Lung (tissue), 11 donors: ENCODE measurements at regions not wholly inside any gene's neighbourhood (a gene's known extent, or its start where the extent isn't known, plus 50 kb on each side); places are given as distances from the start of the nearest gene placed in this dataset.

Experiments
- ATAC-seq: fragments of 200-7000 bp; cut with Tn5 transposase; one replicate; pipeline ENCODE4 v1.9.1; 2020; ENCODE audit warnings: moderate number of reproducible peaks; ENCODE audit not compliant: insufficient read depth, low FRiP score
- DNase-seq, 3 donors: peaks; one replicate each; pipeline ENCODE4 v3.0.0-alpha.2; 2013 to 2017
- H3K27ac ChIP-seq, 2 donors: one replicate each; pipeline ENCODE4 v1.5.1; 2013; ENCODE audit warnings: mild to moderate bottlenecking in 2 of 2, moderate library complexity in 2 of 2, control low read depth in 1 of 2, inconsistent platforms in 1 of 2, low read depth in 1 of 2, low read length in 1 of 2
- H3K27me3 ChIP-seq, 3 donors: one replicate each; pipeline ENCODE4 v1.5.1; 2013; ENCODE audit warnings: low read length in 2 of 3; ENCODE audit not compliant: control insufficient read depth in 3 of 3, insufficient read depth in 3 of 3
- H3K36me3 ChIP-seq, 4 donors: one replicate each; pipeline ENCODE4 v1.5.1; 2013; ENCODE audit warnings: low read length in 4 of 4, mild to moderate bottlenecking in 1 of 4, moderate library complexity in 1 of 4; ENCODE audit not compliant: control insufficient read depth in 4 of 4, insufficient read depth in 4 of 4
- H3K4me1 ChIP-seq, 5 donors: one replicate each; pipeline ENCODE4 v1.5.1; 2013; ENCODE audit warnings: low read length in 5 of 5, mild to moderate bottlenecking in 2 of 5, moderate library complexity in 1 of 5; ENCODE audit not compliant: control insufficient read depth in 5 of 5, insufficient read depth in 5 of 5
- H3K4me3 ChIP-seq: one replicate; pipeline ENCODE4 v1.5.1; 2013; ENCODE audit warnings: mild to moderate bottlenecking, control low read depth, moderate library complexity
- H3K9ac ChIP-seq, 2 donors: one replicate each; pipeline ENCODE4 v1.5.1; 2013; ENCODE audit warnings: low read length in 2 of 2, control low read depth in 1 of 2; ENCODE audit not compliant: insufficient read depth in 1 of 2
- H3K9me3 ChIP-seq, 4 donors: one replicate each; pipeline ENCODE4 v1.5.1; 2013; ENCODE audit warnings: low read length in 3 of 4, mild to moderate bottlenecking in 1 of 4, moderate library complexity in 1 of 4; ENCODE audit not compliant: control insufficient read depth in 4 of 4, insufficient read depth in 3 of 4
- CTCF ChIP-seq: IDR thresholded peaks from 2 replicates; pipeline ENCODE4 v1.5.1; 2012; ENCODE audit warnings: mild to moderate bottlenecking; ENCODE audit errors: control extremely low read depth, extremely low read depth
- WGBS, 2 donors: extraction: QIAGEN DNeasy Blood & Tissue Kit; methylation state at CpG; one replicate each; pipeline ENCODE4 v1.1.7; 2013; 5-methylcytosine and 5-hydroxymethylcytosine counted together
- donor health status: control.
- donor health status: control.
- donor health status: Bipolar disorder and iron deficiency.
- donor health status: healthy.
- donor health status: DM: yes; HTN: yes; CAD: no.

- peaks cover 0 to 2% (median 0%) of the 10 kb centered on the region in 5 donors for H3K4me1 ChIP-seq
- no peak overlapping the region for H3K9ac ChIP-seq
- no peak for TF ChIP-seq CTCF
- DNase-seq (no peak), ATAC-seq (no peak)
- 74 to 86% methylated on average over 3 of the region's 3 CpGs for WGBS, 2 donors
- no peak overlapping the region for H3K4me3 ChIP-seq
- no peaks in the 10 kb centered on the region for H3K9me3 ChIP-seq
- H3K36me3 ChIP-seq: no peaks in the 10 kb centered on the region
- no peaks in the 10 kb centered on the region for H3K27me3 ChIP-seq
- H3K27ac ChIP-seq: no peak overlapping the region
Measured at GRCh38 chr13:31460061-31460460, 260.3 kb downstream of the B3GLCT start.

- 90 to 95% methylated on average over 5 of the region's 5 CpGs for WGBS, 2 donors
- Histone ChIP-seq H3K4me1 (no peaks in the 10 kb centered on the region), H3K9me3 (no peaks in the 10 kb centered on the region), H3K36me3 (no peaks in the 10 kb centered on the region), H3K27me3 (no peaks in the 10 kb centered on the region), H3K4me3 (no peak overlapping the region), H3K27ac (no peak overlapping the region), H3K9ac (no peak overlapping the region)
- ATAC-seq (no peak), DNase-seq (no peak)
- no peak for TF ChIP-seq CTCF
Measured at GRCh38 chr13:31461923-31462322, 262.1 kb downstream of the B3GLCT start.

GRCh38 chr13:31462766-31463165 lies 263.0 kb downstream of the B3GLCT start:
- no peaks in the 10 kb centered on the region for H3K4me1 ChIP-seq
- no peaks in the 10 kb centered on the region for H3K9me3 ChIP-seq
- H3K9ac ChIP-seq: no peak overlapping the region
- no peak for TF ChIP-seq CTCF
- no peak overlapping the region for H3K27ac ChIP-seq
- H3K4me3 ChIP-seq: no peak overlapping the region
- ATAC-seq (no peak), DNase-seq (no peak)
- H3K36me3 ChIP-seq: no peaks in the 10 kb centered on the region
- no peaks in the 10 kb centered on the region for H3K27me3 ChIP-seq
- 87 to 91% methylated on average over 3 of the region's 3 CpGs for WGBS, 2 donors

GRCh38 chr13:31468114-31468902 lies 268.5 kb downstream of the B3GLCT start:
- no peak overlapping the region for H3K27ac ChIP-seq
- no peak for TF ChIP-seq CTCF
- no peak for DNase-seq
- no peaks in the 10 kb centered on the region for H3K36me3 ChIP-seq
- no peaks in the 10 kb centered on the region for H3K9me3 ChIP-seq
- no peak overlapping the region for H3K9ac ChIP-seq
- H3K4me1 ChIP-seq: no peaks in the 10 kb centered on the region
- no peak overlapping the region for H3K4me3 ChIP-seq
- ATAC-seq: no peak
- WGBS, 2 donors: 75 to 76% methylated on average over 12 of the region's 12 CpGs
- no peaks in the 10 kb centered on the region for H3K27me3 ChIP-seq
